ENCODE measurements at regions not wholly inside any gene's neighbourhood (a gene's known extent, or its start where the extent isn't known, plus 50 kb on each side); places are given as distances from the start of the nearest gene placed in this dataset.

DNA sequence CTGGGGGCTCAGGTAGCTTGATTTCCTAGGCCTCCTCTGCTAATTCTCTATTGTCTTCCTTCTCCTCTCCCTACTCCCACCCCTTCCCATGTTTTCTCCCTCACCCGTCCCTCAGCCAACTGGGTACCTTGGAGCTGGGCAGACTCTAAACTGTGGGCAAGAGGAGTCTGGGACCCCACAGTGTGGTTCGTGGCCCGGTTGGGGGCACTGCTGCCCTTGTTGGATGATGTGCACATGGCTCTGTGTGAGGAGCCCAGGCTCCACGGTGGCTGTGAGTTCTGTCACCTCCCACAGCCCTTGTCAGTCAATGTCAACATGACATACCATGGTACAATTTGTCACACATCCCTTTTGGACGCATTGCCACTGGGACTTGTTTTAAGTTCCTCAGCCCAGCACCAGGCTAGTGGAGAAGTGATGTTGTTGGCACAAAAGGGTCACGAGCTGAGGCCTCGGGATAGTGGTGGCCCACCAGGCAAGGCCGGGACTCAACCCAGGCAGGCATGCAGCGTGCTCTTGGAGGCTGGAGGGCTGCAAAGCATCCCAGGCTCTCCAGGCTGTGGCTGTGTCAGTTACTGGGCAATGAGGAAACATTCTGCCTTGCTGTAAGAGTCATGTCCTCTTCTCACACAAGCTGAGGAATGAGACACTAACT is 142.3 kb downstream of the TLE3 start:
- no peak for DNase-seq (ENCODE audit: extremely low read depth in 1 of 2, low read depth in 1 of 2)

DNA sequence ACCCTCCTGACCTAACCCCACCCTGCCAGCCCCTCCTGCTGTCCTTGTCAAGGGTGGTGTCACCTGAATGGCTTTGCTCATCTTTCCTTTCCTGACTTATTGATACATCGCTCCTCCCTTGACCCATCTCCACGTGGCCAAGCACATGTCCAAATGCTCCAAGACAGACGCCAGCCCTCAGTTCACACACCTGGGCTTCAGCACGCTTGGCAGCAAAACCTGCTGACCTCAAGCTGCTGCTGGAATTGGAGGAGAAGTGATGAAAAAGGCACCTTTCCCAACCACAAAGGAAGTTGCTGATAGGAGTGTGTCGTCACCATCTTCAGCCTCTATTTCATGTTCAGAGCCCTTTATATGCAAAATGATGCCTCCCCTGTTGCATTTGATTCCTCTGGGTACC is 141.3 kb downstream of the TLE3 start:
- DNase-seq (ENCODE audit: extremely low read depth in 1 of 2, low read depth in 1 of 2): no peak

DNA sequence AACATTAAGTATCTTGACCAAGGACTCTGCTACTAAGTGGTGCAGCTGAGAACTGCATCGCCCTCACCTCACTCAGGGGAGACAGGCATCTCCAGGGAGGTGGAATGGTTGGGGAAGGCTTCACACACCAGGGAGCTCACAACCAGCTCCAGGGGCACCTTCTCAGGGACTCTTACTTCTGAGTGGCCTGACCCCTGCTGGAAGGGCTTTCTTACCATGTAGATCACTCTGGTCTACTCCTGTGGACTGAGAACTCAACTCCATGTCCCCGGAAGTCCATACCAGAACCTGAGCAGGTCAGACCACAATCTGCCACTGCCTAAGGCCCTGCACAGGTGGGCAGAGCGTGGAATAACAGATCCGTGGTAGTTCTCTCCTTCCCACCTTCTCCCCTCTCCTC is 140.5 kb downstream of the TLE3 start:
- DNase-seq (ENCODE audit: extremely low read depth in 1 of 2, low read depth in 1 of 2): no peak

DNA sequence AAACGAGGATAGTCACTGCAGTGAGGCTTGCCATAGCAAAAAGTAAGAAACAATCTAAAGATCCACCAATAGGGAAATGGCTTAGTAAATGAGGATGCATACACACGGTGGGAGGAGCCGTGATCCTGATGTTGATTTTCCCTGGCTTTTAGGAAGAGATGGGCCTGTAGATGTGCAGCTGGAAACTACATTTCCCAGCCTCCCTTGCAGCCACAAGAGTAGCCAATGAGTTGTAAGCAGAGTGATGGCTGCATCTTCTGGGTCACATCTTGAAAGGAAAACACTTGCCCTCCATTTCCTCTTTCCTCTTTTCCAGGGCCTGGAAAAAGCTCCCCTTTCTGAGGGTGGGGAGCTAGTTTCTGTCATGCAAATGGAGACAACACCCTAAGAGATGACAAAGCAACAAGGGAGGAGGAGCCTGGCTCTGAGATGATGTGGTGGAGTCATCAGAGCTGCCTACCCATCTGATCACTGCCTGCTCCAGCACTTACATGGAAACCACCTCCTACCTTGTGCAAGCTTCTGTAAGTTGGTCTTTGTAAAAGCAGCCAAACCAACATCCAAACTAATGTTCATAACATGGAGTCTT is 139.1 kb downstream of the TLE3 start:
- DNase-seq (ENCODE audit: extremely low read depth in 1 of 2, low read depth in 1 of 2): no peak

DNA sequence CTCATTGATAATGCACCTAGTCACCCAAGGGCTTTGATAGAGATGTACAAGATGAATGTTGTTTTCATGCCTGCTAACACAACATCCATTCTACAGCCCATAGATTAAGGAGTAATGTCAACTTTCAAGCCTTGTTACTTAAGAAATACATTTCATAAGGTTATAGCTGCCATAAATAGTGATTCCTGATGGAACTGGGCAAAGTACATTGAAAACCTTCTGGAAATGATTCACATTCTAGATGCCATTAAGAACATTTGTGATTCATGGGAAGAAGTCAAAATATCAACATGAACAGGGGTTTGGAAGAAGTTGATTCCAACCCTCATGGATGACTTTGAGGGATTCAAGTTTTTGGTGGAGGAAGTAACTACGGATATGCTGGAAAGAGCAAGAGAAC is 135.2 kb downstream of the TLE3 start:
- DNase-seq (ENCODE audit: extremely low read depth in 1 of 2, low read depth in 1 of 2): no peak

DNA sequence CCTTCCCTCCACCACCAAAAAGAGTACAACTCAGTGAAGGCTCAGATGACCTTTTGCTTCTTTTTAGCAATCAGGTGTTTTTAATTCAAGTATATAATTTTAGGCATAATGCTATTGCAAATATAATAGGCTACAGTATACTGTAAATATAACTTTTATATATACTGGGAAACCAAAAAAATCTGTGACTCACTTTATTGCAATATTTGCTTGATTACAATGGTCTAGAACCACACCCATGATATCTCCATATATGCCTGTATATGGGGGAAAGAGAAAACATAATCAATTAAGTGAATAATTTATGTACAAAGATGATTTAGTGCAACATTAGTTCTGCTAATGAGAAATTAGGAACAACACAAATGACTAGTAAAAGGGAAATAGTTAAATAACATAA is 134.3 kb downstream of the TLE3 start:
- no peak for DNase-seq (ENCODE audit: extremely low read depth in 1 of 2, low read depth in 1 of 2)

DNA sequence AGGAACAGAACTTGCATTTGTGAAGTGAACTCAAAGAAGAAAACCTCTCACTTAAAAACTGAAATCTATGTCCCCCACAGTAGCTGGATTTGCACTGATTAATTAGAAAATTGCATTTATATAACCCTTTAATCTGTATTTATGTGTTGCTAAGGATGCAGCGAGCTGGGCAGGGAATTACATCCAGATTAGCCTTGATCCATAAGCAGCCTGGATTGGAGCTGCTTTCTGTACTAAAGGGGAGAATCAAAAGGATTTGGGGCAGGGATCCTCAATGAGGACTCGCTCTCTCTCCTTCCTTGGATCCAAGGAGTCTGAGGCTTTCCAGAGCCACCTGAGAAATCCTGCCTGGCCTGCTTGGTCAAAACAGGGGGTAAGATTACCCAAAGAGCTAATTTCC is 125.9 kb downstream of the TLE3 start:
- no peak for DNase-seq (ENCODE audit: extremely low read depth in 1 of 2, low read depth in 1 of 2)

DNA sequence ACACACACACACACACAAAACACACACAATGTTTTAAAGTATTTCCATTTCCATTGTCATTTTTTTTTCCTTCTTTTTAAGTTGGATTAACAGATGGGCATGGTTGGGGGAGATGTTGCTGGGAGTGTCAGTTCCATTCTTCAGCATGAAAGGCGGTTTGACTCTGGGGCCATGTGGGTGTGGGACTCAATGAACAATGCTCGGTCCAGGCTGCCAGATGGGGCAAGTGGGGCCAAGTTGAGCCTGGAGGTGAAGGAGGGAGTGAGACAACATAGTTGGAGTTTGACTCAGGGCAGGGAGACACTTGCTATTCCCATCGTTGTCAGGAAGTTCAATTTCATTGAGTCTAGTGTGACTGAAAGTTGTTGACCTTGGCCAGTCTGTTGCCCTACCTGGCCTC is 125.3 kb downstream of the TLE3 start:
- no peak for DNase-seq (ENCODE audit: extremely low read depth in 1 of 2, low read depth in 1 of 2)

DNA sequence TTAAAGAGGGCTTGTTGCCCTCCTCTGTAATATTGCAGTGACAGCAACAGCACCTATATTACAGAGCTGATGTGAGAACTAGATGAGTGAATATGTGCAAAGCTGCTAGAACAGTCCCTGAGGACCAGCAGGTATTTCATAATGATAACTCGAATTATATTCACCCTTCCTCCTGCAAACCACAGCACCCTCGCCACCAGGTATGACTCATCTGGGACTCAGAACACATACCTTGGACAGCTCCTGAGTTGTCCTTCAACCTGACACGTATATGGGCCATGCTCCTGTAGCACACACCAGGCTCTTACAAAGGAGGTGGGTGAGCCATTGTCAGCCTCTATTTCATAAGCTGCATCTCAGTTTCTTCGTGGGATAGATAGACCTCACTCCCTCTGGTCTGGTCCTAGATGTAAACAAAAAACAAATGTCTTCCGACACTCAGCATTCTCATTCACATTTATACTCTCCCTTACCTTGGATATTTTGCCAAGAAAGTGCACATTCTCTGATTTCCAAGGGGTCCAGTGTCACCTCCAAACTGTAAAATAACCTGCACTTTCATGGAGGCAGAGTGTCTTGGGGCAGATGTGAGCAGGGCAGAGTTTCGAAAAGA is 124.5 kb downstream of the TLE3 start:
- DNase-seq (ENCODE audit: extremely low read depth in 1 of 2, low read depth in 1 of 2): peak; percentile 5 to 27

DNA sequence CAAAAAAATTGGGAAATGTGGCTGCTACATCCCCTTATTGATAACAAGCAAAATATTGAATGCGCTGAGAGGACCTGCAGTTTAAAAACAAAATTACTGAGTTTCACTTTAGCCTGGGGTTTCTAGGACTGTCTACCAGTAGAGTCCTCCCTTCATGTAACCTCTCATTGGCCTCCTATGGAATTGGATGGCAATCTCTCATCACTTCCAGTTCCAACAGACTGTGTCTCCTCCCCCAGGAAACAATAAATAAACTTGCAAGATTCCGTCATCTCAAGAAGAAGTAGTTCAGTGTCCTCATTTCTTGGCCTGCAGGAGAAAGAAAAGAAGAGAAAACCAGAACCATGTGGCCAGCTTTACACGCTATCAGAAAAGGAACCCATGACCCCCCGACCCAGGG is 123.8 kb downstream of the TLE3 start:
- no peak for DNase-seq (ENCODE audit: extremely low read depth in 1 of 2, low read depth in 1 of 2)

DNA sequence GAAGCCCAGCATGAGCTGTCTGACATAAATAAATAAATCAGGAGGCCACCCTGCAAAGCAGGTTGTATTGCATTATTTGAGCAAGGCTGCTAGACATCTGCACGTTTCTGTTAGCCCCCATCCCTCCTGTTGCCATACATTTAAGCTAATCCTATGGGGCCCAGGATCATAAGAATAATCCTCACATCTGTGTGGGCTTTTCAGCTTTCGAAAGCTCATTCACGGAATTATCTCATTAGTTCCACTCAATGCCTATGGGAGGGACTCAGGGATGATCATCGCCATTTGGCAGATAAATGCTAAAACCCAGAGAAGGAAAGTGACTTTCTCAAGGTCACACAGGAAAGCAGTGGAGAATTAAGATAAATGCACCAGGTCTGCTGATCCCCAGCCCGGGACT is 123.4 kb downstream of the TLE3 start:
- no peak for DNase-seq (ENCODE audit: extremely low read depth in 1 of 2, low read depth in 1 of 2)

DNA sequence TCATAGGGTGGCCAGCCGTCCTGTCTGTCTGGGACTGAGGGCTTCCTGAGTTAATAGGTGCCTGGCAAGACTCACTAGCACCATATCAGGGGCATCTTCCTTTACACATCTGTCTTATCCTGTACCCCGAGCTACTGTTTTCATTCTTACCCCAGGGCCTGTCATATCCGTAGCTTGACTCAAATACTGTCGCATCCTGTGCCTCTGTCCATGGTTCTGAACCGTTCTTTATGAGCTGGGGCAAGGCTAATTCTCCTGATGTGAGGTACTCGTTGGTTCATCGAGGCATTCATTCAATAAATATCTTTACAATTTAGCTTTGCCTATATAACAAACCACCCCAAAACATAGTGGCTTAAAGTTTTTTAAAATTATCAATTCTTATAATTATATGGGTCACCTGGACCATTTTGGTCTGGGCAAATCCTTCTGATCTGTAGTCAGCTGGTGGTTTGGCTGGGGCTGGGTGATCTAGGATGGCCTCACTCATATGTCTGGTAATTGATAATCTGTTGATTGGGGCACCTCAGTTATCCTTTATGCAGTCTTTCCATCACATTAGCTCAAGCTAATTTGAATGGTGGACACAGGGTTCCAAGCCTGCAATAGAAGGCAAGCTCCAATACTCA is 121.2 kb downstream of the TLE3 start:
- DNase-seq (ENCODE audit: extremely low read depth in 1 of 2, low read depth in 1 of 2): peak in 1 of 2 donors; percentile 29

DNA sequence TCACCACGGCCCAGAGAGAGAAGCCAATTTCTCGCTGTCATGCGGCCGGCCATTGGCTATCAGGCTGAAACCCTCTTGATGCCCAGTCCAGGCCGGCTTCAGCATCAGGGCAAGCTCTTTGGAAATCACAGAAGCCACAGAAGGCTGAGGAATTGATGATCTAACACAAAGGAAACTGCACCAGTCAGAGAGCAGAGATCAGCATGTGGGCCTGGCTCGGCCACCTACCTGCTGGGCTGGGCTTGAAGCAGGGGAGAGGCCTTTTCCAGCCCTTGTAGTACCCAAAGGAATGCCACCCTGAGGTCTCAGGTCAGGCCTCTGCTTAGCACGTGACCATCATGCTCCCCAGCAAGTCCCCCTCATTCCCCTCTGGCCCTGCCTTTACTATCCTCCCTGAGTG is 119.1 kb downstream of the TLE3 start:
- DNase-seq (ENCODE audit: extremely low read depth in 1 of 2, low read depth in 1 of 2): no peak

DNA sequence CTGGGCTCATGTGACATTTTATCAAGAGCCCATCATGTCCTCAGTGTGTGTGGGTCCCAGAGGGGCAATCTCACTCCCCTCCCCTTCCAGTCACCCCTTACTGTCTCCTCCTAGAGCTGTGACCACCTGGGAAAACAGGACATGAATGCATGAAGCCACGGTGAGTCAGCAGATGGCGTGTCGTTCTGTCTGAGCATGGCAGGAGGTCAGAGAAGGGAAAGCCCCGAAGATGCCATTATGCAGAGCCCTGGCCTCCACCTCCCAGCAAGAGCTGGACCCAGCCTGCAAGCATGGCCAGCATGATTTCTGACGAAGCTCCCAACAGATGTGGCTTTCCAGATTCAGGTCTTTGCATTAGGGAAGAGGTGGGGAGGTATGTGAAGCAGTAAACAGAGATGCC is 118.5 kb downstream of the TLE3 start:
- DNase-seq (ENCODE audit: extremely low read depth in 1 of 2, low read depth in 1 of 2): no peak

DNA sequence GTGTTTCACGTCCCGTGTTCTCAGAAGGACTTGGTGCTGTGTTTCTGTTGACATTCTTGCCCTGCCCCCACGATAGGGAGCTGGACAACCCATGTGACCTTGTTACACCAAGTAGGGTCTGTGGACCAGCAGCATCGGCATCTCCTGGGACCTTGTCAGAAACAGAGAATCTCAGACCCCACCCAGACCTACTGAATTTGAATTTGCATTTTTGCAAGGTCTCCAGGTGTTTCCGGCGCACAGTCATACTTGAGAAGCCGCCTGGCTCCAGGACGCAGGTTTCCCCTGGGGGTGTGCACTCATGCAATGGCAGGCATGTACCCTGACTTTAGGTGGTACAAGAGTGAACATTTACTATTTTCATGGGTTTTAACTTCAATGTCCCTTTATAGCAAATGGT is 117.9 kb downstream of the TLE3 start:
- no peak for DNase-seq (ENCODE audit: extremely low read depth in 1 of 2, low read depth in 1 of 2)

DNA sequence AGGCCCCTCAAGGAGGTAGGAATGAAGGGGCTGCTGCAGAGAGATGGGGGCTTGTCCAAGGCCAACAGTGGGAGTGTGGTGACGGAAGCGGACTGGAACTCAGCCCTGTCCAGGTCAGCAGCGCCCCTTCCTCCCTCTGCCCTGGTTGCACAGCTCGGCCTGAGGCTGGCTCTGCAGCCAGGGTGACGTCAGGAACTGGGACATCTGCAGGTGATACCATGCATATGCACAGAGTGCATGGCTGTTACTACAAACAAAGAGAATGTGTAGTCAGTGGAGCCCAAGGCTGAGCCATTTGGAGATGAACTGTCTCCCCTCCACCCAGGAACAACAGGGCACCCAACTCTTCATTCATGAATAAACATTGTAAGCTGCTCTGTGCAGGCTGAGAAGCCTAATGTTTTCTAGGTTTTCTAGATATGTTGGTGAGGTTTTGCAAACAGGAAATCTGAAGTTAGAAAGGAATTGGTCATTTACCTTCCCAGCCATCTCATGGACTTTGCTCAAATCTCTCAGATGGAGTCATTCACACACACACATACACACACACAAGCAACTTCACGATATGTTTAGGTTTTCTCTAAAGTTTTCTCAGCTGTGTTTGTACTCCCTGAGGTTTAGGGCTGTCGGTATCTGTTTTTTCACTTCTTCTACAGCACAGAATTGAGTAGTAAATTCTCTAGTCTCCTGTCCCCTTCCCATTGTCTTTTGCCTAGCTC is 117.2 kb downstream of the TLE3 start:
- DNase-seq (ENCODE audit: extremely low read depth in 1 of 2, low read depth in 1 of 2): no peak

DNA sequence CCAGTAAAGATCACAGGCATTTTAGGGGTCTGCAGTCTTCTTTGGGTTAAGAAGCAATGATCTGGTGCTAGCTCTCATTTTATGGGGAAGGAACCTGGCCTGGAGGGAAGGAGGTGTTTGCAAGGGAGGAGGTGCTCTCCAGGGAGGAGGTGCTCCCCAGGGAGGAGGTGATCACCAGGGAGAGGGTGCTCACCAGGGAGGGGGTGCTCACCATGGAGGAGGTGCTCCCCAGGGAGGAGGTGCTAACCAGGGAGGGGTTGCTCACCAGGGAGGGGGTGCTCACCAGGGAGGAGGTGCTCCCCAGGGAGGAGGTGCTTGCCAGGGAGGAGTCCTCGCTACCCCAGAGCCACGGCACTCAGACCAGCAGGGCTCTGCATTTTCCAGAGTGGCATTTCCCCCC is 115.7 kb downstream of the TLE3 start:
- no peak for DNase-seq (ENCODE audit: extremely low read depth in 1 of 2, low read depth in 1 of 2)

DNA sequence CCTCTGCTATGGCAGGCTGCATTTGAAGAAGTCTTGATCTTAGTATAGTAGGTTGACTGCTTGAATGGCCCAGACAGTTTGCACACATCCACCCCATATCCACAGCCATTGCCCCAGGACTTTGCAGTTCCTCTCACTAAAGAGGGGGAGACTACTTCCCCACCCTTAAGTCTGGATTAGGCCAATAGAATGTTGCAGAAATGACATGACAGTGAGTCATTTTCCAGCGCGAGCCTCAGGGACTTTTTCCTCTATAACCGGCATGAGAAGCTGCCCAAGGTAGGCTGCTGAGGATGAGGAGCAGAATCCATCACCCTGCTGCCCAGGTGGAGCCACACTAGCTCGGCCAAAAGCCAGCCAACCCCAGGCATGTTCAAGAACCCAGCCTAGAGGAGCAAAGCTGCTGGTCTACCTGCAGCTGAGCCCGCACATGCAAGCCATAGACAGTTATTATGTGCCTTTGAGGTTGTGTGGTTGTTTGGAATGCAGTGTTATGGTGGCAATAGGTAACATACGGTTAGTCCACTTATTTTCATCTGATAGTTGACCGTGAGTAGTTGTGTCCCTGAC is 113.9 kb downstream of the TLE3 start:
- no peak for DNase-seq (ENCODE audit: extremely low read depth in 1 of 2, low read depth in 1 of 2)

DNA sequence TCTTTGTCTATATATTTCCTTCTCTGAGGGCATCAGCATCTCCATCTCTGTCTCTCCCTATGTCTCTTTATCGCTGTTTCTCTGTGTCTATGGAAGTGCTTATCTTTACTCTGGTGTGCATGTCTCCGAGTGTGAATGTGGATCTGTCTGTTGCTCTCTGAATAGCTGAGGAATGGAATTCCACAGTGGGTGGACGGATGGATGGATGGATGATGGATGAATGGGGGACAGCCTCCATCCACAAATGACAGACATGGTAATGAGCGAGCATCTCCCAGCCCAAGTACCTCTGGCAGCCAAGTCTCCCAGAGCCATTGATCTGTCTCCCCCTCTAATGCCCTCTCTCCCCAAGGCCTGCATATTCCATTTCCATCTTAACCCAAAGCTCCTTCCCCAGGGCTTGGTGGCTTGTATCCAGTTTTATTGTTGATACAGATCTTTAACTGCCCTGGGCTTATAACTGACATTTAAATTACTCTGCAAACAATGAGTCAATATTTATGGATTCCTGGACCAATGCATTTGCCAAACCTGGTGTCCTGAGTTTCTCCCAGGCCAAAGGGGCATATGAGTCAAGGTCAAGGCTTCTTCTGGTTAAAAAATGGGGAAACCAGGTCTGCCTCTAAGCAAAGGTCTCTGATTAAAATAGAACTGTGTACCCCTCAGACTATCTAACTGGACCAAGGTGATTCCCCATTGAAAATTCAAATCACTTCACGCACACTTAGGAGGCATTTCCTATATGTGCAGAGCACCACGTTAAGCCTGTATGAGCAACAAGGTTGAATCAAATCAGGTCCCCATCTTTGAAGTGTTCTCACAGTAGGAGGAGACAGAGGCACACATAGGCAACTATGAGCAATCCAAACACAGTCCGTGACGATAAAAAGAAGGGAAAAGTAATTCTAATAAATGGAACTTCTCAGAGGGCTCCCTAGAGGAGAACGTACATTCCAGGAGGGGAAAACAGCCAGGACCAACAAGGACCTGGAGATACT is 109.9 kb downstream of the TLE3 start:
- DNase-seq (ENCODE audit: extremely low read depth in 1 of 2, low read depth in 1 of 2): no peak

Data from stimulated activated CD8-positive, alpha-beta memory T cell treated with anti-CD3 and anti-CD28 coated beads, Interleukin-7, amount 100 ng/mL, for 48 hours (primary cell).